ENCODE measurements at regions not wholly inside any gene's neighbourhood (a gene's known extent, or its start where the extent isn't known, plus 50 kb on each side); places are given as distances from the start of the nearest gene placed in this dataset.

DNA sequence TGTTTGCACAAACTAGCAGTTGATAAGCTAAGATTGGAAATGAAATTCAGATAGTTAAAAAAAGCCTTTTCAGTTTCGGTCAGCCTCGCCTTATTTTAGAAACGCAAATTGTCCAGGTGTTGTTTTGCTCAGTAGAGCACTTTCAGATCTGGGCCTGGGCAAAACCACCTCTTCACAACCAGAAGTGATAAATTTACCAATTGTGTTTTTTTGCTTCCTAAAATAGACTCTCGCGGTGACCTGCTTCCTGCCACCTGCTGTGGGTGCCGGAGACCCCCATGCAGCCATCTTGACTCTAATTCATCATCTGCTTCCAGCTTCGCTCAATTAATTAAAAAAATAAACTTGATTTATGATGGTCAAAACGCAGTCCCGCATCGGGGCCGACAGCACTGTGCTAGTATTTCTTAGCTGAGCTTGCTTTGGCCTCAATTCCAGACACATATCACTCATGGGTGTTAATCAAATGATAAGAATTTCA, 335.6 kb downstream of the TMEM121 start:
- TF ChIP-seq ZNF274 (IDR thresholded peaks at IDR 0.05; ENCODE audit: low read depth, low read length) (no peak), YY1 (IDR thresholded peaks at IDR 0.05; ENCODE audit: insufficient read depth, insufficient read length) (no peak)

Measured in NT2/D1 (cell line).